ENCODE measurements at regions not wholly inside any gene's neighbourhood (a gene's known extent, or its start where the extent isn't known, plus 50 kb on each side); places are given as distances from the start of the nearest gene placed in this dataset.

GRCh38 chr18:6646801-6647200 is 82.7 kb upstream of the ARHGAP28 start:
- TF ChIP-seq CTCF (conservative IDR thresholded peaks at IDR 0.05; ENCODE audit: low read length) (no peak), EZH2phosphoT487 (IDR thresholded peaks at IDR 0.05; ENCODE audit: borderline replicate concordance) (no peak)

Data from Loucy (cell line).